Panc1 (cell line): ENCODE measurements at regions not wholly inside any gene's neighbourhood (a gene's known extent, or its start where the extent isn't known, plus 50 kb on each side); places are given as distances from the start of the nearest gene placed in this dataset.
"Not testable (repeated sequence)": the region's sequence is repeated elsewhere in the genome, so short reads cannot be mapped to it uniquely, and the experiment has no call there.

Experiments used
- ATAC-seq: fragments of 200-7000 bp; cut with Tn5 transposase; 2 replicates; pipeline ENCODE4 v1.9.1; 2020; ENCODE audit warnings: mild to moderate bottlenecking, moderate library complexity
- BruUV-seq: library from RNA; stranded (reverse); fragments of 400-500 nt; replicated peaks from 2 replicates; lab custom pipeline; 2021; lab: Mats Ljungman, UMichigan
- CTCF ChIA-PET: fragments of 300-600 bp; sonication (Branson Sonifier 250); formaldehyde crosslinking; loops from one replicate; lab custom pipeline; 2022; ENCODE audit warnings: antibody characterized with exemption; lab: Charles Lee
- POLR2A ChIA-PET: fragments of 300-600 bp; sonication (Branson Sonifier 250); formaldehyde crosslinking; loops from one replicate; lab custom pipeline; 2022; ENCODE audit warnings: antibody characterized with exemption; lab: Charles Lee
- DNase-seq: peaks from one replicate; pipeline ENCODE4 v3.0.0-alpha.2; 2010; ENCODE audit warnings: low read depth, low spot score
- H3K27ac ChIP-seq: 2 replicates; pipeline ENCODE4 v1.5.1; 2011; ENCODE audit warnings: mild to moderate bottlenecking, low read length, inconsistent platforms
- H3K27me3 ChIP-seq: fragments of 200-500 bp; sonication (Bioruptor generic); 2 replicates; pipeline ENCODE4 v1.6.0; 2014; ENCODE audit warnings: low read length, inconsistent platforms; ENCODE audit not compliant: control insufficient read depth, insufficient read depth
- H3K36me3 ChIP-seq: fragments of 200-500 bp; sonication (Bioruptor generic); 2 replicates; pipeline ENCODE4 v1.5.1; 2014; ENCODE audit warnings: inconsistent platforms, mild to moderate bottlenecking, low read length, moderate library complexity; ENCODE audit not compliant: control insufficient read depth, insufficient read depth
- H3K4me1 ChIP-seq: 2 replicates; pipeline ENCODE4 v1.5.1; 2011; ENCODE audit warnings: inconsistent platforms, mild to moderate bottlenecking, low read length, moderate library complexity; ENCODE audit not compliant: control insufficient read depth, insufficient read depth
- H3K4me3 ChIP-seq, 2 experiments: 2 replicates each; pipeline ENCODE4 v1.5.1; 2011 to 2012; ENCODE audit warnings: low read depth in 2 of 2, low read length in 2 of 2, mild to moderate bottlenecking in 2 of 2, inconsistent platforms in 1 of 2, moderate library complexity in 1 of 2
- H3K9me3 ChIP-seq: fragments of 200-500 bp; sonication (Bioruptor generic); 2 replicates; pipeline ENCODE4 v1.5.1; 2014; ENCODE audit warnings: low read depth, mild to moderate bottlenecking, inconsistent platforms, low read length, moderate library complexity; ENCODE audit not compliant: control insufficient read depth, insufficient read depth
- CTCF ChIP-seq: fragments of 450-650 bp; IDR thresholded peaks from 2 replicates; pipeline ENCODE4 v1.5.1; 2017; ENCODE audit warnings: mild to moderate bottlenecking
- POLR2AphosphoS5 ChIP-seq: IDR thresholded peaks from 2 replicates; pipeline ENCODE4 v1.6.1; 2012; ENCODE audit warnings: mild to moderate bottlenecking, low read depth, low read length, moderate library complexity
- REST ChIP-seq, 2 experiments: IDR thresholded peaks; 2 replicates each; pipeline ENCODE4 v1.6.1; 2011 to 2012; ENCODE audit warnings: low read depth in 2 of 2, control low read depth in 1 of 2, low read length in 1 of 2, mild to moderate bottlenecking in 1 of 2, moderate library complexity in 1 of 2; ENCODE audit not compliant: insufficient read depth in 1 of 2
- SIN3A ChIP-seq: IDR thresholded peaks from 2 replicates; pipeline ENCODE4 v1.6.1; 2012; ENCODE audit warnings: low read depth, mild to moderate bottlenecking, low read length, moderate library complexity, borderline replicate concordance; ENCODE audit not compliant: insufficient read depth
- TCF7L2 ChIP-seq: IDR thresholded peaks from 2 replicates; pipeline ENCODE4 v1.6.1; 2011; ENCODE audit warnings: mild to moderate bottlenecking, low read depth, low read length, inconsistent platforms
- in situ Hi-C: cut with HindIII; loops from 2 replicates; pipeline ENCODE4 v1.10.0; 2016; ENCODE audit warnings: low sequenced_read_pairs, low pct_unique_long_range_greater_than_20kb
- intact Hi-C: fragments of 100-400 bp; cut with micrococcal nuclease; formaldehyde crosslinking; loops from one replicate; pipeline ENCODE4 v1.10.0; 2022; ENCODE audit not compliant: unreplicated experiment

- H3K4me1 ChIP-seq = no peaks in the 10 kb centered on the region
- H3K9me3 ChIP-seq = no peaks in the 10 kb centered on the region
- POLR2A ChIA-PET = no interaction called here
- H3K36me3 ChIP-seq = no peaks in the 10 kb centered on the region
- DNase-seq = no peak
- no peak for TF ChIP-seq TCF7L2
- no peak for TF ChIP-seq CTCF
- TF ChIP-seq REST (IDR thresholded peaks at IDR 0.05; ENCODE audit: insufficient read depth in 1 of 2, low read depth in 2 of 2, low read length in 1 of 2) = no peak
- TF ChIP-seq SIN3A = no peak
- no peak for TF ChIP-seq POLR2AphosphoS5
- BruUV-seq = no TSS peak
- H3K4me3 ChIP-seq = no peak overlapping the region
- in situ Hi-C loops = no loop called here
- ATAC-seq = no peak
- H3K27me3 ChIP-seq = no peaks in the 10 kb centered on the region
- no peak overlapping the region for H3K27ac ChIP-seq
- CTCF ChIA-PET = no interaction called here
- intact Hi-C loops = no loop called here
Observed at GRCh38 chr4:155040031-155040430, 168.4 kb upstream of the NPY2R start.

- DNase-seq = no peak
- Histone ChIP-seq H3K4me1 (no peaks in the 10 kb centered on the region), H3K36me3 (no peaks in the 10 kb centered on the region), H3K4me3 (no peak overlapping the region), H3K27me3 (no peaks in the 10 kb centered on the region), H3K9me3 (no peaks in the 10 kb centered on the region), H3K27ac (no peak overlapping the region)
- TF ChIP-seq SIN3A = no peak
- no peak for ATAC-seq
- no TSS peak for BruUV-seq
- in situ Hi-C loops (no loop called here), intact Hi-C loops (no loop called here)
- ChIA-PET POLR2A (no interaction called here), CTCF (no interaction called here)
Observed at GRCh38 chr4:155042014-155042413, 166.4 kb upstream of the NPY2R start.

- CTCF ChIA-PET, BruUV-seq, H3K4me3 ChIP-seq, intact Hi-C loops, H3K27me3 ChIP-seq, DNase-seq, H3K36me3 ChIP-seq, H3K4me1 ChIP-seq, H3K9me3 ChIP-seq, H3K27ac ChIP-seq, in situ Hi-C loops, ATAC-seq, POLR2A ChIA-PET: not testable (repeated sequence)
Observed at GRCh38 chr4:155044251-155044650, 164.2 kb upstream of the NPY2R start.
